ENCODE measurements at regions not wholly inside any gene's neighbourhood (a gene's known extent, or its start where the extent isn't known, plus 50 kb on each side); places are given as distances from the start of the nearest gene placed in this dataset.

- DNase-seq (ENCODE audit: low spot score): no peak
- no peak overlapping the region for H3K27ac Mint-ChIP-seq (ENCODE audit: unreplicated experiment)
- no peaks in the 10 kb centered on the region for H3K4me1 Mint-ChIP-seq (ENCODE audit: unreplicated experiment)
- peaks cover 4% of the 10 kb centered on the region for H3K27me3 Mint-ChIP-seq (ENCODE audit: unreplicated experiment)
- TF ChIP-seq CTCF (IDR thresholded peaks at IDR 0.05; ENCODE audit: unreplicated experiment): no peak
- no peaks in the 10 kb centered on the region for H3K36me3 Mint-ChIP-seq (ENCODE audit: low read depth, unreplicated experiment)
- no peaks in the 10 kb centered on the region for H3K9me3 Mint-ChIP-seq (ENCODE audit: unreplicated experiment)
- H3K4me3 Mint-ChIP-seq (ENCODE audit: unreplicated experiment): no peak overlapping the region
Measured at GRCh38 chr5:26430323-26430722, 608.1 kb downstream of the CDH9 start.

DNA sequence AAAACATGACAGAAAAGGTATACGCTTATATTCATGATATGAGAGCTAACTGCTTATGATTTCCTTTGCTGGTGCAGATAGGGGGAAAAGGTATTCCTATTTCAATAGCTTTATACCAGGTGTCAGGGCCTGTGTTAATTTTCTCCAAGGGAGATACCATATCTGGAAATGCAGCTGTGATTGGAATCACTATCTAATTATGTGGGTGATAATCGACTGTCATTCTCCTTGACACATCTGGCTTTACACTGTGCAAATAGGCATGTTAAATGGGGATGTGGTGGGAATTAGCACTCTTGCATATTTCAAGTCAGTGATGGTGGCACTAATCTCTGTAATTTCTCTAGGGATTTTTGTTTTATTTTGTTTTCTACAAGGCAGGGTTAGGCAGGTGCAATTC, 611.1 kb downstream of the CDH9 start:
- Mint-ChIP-seq H3K4me1 (ENCODE audit: unreplicated experiment) (no peaks in the 10 kb centered on the region), H3K36me3 (ENCODE audit: low read depth, unreplicated experiment) (no peaks in the 10 kb centered on the region), H3K27me3 (ENCODE audit: unreplicated experiment) (peaks cover 2% of the 10 kb centered on the region), H3K9me3 (ENCODE audit: unreplicated experiment) (no peaks in the 10 kb centered on the region), H3K27ac (ENCODE audit: unreplicated experiment) (no peak overlapping the region), H3K4me3 (ENCODE audit: unreplicated experiment) (no peak overlapping the region)
- no peak for DNase-seq (ENCODE audit: low spot score)
- TF ChIP-seq CTCF (IDR thresholded peaks at IDR 0.05; ENCODE audit: unreplicated experiment): no peak

- no peak overlapping the region for H3K4me3 Mint-ChIP-seq (ENCODE audit: unreplicated experiment)
- H3K9me3 Mint-ChIP-seq (ENCODE audit: unreplicated experiment): no peaks in the 10 kb centered on the region
- DNase-seq (ENCODE audit: low spot score): no peak
- H3K27me3 Mint-ChIP-seq (ENCODE audit: unreplicated experiment): no peaks in the 10 kb centered on the region
- no peaks in the 10 kb centered on the region for H3K36me3 Mint-ChIP-seq (ENCODE audit: low read depth, unreplicated experiment)
- no peak overlapping the region for H3K27ac Mint-ChIP-seq (ENCODE audit: unreplicated experiment)
- no peak for TF ChIP-seq CTCF (IDR thresholded peaks at IDR 0.05; ENCODE audit: unreplicated experiment)
- no peaks in the 10 kb centered on the region for H3K4me1 Mint-ChIP-seq (ENCODE audit: unreplicated experiment)
Measured at GRCh38 chr5:26419987-26420386, 618.4 kb downstream of the CDH9 start.

- no peaks in the 10 kb centered on the region for H3K4me1 Mint-ChIP-seq (ENCODE audit: unreplicated experiment)
- no peak for DNase-seq (ENCODE audit: low spot score)
- H3K36me3 Mint-ChIP-seq (ENCODE audit: low read depth, unreplicated experiment): no peaks in the 10 kb centered on the region
- no peak overlapping the region for H3K4me3 Mint-ChIP-seq (ENCODE audit: unreplicated experiment)
- H3K9me3 Mint-ChIP-seq (ENCODE audit: unreplicated experiment): no peaks in the 10 kb centered on the region
- no peak overlapping the region for H3K27ac Mint-ChIP-seq (ENCODE audit: unreplicated experiment)
- no peak for TF ChIP-seq CTCF (IDR thresholded peaks at IDR 0.05; ENCODE audit: unreplicated experiment)
- no peaks in the 10 kb centered on the region for H3K27me3 Mint-ChIP-seq (ENCODE audit: unreplicated experiment)
Measured at GRCh38 chr5:26416911-26417310, 621.5 kb downstream of the CDH9 start.

- Mint-ChIP-seq H3K27me3 (ENCODE audit: unreplicated experiment) (no peaks in the 10 kb centered on the region), H3K36me3 (ENCODE audit: low read depth, unreplicated experiment) (no peaks in the 10 kb centered on the region), H3K27ac (ENCODE audit: unreplicated experiment) (no peak overlapping the region), H3K4me1 (ENCODE audit: unreplicated experiment) (no peaks in the 10 kb centered on the region), H3K9me3 (ENCODE audit: unreplicated experiment) (no peaks in the 10 kb centered on the region), H3K4me3 (ENCODE audit: unreplicated experiment) (no peak overlapping the region)
- no peak for TF ChIP-seq CTCF (IDR thresholded peaks at IDR 0.05; ENCODE audit: unreplicated experiment)
- DNase-seq (ENCODE audit: low spot score): no peak
Measured at GRCh38 chr5:26415987-26416779, 622.2 kb downstream of the CDH9 start.

Data from endothelial cell (in vitro differentiated cells).